K562 (cell line): ENCODE measurements at regions not wholly inside any gene's neighbourhood (a gene's known extent, or its start where the extent isn't known, plus 50 kb on each side); places are given as distances from the start of the nearest gene placed in this dataset.

Experiments
- EP300 ChIP-seq: IDR thresholded peaks from 2 replicates; pipeline ENCODE4 v1.6.1; 2012; ENCODE audit warnings: low read length, improper control_type of control experiment
- ESRRA ChIP-seq: fragments of 450-650 bp; IDR thresholded peaks from 2 replicates; pipeline ENCODE4 v1.6.1; 2014; ENCODE audit warnings: low read depth, mild to moderate bottlenecking, moderate library complexity, borderline replicate concordance
- ETV1 ChIP-seq: fragments of 450-650 bp; conservative IDR thresholded peaks from 2 replicates; pipeline ENCODE4 v1.6.1; 2016; ENCODE audit warnings: missing genetic modification characterization, control low read depth, low read depth, missing compliant biosample characterization
- IRF2 ChIP-seq: sonication (generic); formaldehyde crosslinking; IDR thresholded peaks from 2 replicates; pipeline ENCODE4 v1.8.1; 2022; ENCODE audit warnings: mild to moderate bottlenecking, missing genetic modification reagents
- POLR2AphosphoS2 ChIP-seq: IDR thresholded peaks from 2 replicates; pipeline ENCODE4 v1.6.1; 2012; ENCODE audit warnings: low read length, improper control_type of control experiment
- SP1 ChIP-seq: sonication (generic); formaldehyde crosslinking; IDR thresholded peaks from 2 replicates; pipeline ENCODE4 v1.8.1; 2022; ENCODE audit warnings: mild to moderate bottlenecking, missing genetic modification reagents
- TEAD4 ChIP-seq, 2 experiments: sonication (generic) in 1 of 2; formaldehyde crosslinking in 1 of 2; IDR thresholded peaks; 2 replicates each; pipeline versions ENCODE4 v1.6.1 to v1.8.0; 2012 to 2022; ENCODE audit warnings: borderline replicate concordance in 1 of 2, inconsistent platforms in 1 of 2, low read length in 1 of 2, mild to moderate bottlenecking in 1 of 2, missing genetic modification reagents in 1 of 2
- TF ChIP-seq, protein P1 (sequence below): sonication (generic); formaldehyde crosslinking; IDR thresholded peaks from 2 replicates; pipeline ENCODE4 v1.8.1; 2023; ENCODE audit warnings: mild to moderate bottlenecking, missing genetic modification reagents, moderate library complexity
- TF ChIP-seq, protein P2 (sequence below), 2 experiments: fragments of 450-650 bp in 1 of 2; sonication (generic) in 1 of 2; formaldehyde crosslinking; conservative IDR thresholded peaks; 2 replicates each; pipeline versions ENCODE4 v1.4.0 to v1.8.1; 2020 to 2022; ENCODE audit warnings: mild to moderate bottlenecking in 1 of 2, missing genetic modification reagents in 1 of 2
- TF ChIP-seq, protein P3 (sequence below): fragments of 450-650 bp; formaldehyde crosslinking; IDR thresholded peaks from 2 replicates; pipeline ENCODE4 v1.4.0; 2020; ENCODE audit warnings: mild to moderate bottlenecking, moderate library complexity

DNA sequence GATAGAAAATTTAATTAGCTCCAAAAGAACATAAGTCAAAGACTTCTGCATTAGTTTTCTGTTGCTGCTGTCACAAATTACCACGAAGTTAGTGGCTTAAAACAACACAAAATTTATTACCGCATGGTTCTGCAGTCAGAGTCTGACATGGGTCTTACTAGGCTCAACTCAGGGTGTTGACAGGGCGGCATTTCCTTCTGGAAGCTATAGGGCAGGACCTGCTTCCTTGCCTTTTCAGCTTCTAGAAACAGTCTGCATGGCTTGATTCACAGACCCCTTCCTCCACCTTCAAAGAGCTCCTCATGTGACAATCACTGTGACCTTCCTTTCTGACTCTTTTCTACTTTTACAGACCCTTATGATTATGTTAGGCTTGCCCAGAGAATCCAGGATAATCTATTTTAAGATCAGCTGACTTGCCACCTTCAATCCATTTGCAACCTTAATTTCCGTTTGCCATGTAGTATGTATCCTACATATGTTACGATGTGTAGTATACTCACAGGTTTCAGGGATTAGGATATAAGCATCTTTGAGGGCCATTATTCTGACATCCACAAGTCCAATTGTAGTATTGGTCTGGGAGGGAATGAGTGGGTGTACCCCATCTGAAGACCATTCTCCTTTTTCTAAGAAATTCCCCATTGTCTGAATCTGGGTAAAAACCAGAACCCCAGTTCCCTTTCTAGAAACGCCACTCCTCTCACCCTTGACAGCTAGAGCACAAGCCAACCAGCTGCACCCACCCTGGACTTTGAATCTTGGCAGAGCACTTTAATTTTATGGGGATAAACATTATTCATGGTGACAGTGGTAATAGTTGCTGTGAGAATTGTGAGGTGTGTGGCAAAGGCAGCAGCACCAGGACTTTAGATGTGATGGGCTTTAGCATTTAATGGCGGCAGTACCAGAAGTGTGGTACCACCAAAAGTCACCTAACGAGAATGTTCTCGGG, 265.5 kb downstream of the KCNJ2 start:
- TF ChIP-seq POLR2AphosphoS2 (no peak), ESRRA (no peak), ETV1 (tag) (no peak), TEAD4 (IDR thresholded peaks at IDR 0.05; ENCODE audit: low read length) (no peak), TEAD4 (CRISPR knock-in tag; IDR thresholded peaks at IDR 0.05; ENCODE audit: borderline replicate concordance) (no peak), IRF2 (CRISPR knock-in tag) (no peak), EP300 (no peak), SP1 (CRISPR knock-in tag) (no peak)
- TF ChIP-seq, protein P1, sequence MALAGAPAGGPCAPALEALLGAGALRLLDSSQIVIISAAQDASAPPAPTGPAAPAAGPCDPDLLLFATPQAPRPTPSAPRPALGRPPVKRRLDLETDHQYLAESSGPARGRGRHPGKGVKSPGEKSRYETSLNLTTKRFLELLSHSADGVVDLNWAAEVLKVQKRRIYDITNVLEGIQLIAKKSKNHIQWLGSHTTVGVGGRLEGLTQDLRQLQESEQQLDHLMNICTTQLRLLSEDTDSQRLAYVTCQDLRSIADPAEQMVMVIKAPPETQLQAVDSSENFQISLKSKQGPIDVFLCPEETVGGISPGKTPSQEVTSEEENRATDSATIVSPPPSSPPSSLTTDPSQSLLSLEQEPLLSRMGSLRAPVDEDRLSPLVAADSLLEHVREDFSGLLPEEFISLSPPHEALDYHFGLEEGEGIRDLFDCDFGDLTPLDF (CRISPR knock-in tag): no peak
- TF ChIP-seq, protein P2, sequence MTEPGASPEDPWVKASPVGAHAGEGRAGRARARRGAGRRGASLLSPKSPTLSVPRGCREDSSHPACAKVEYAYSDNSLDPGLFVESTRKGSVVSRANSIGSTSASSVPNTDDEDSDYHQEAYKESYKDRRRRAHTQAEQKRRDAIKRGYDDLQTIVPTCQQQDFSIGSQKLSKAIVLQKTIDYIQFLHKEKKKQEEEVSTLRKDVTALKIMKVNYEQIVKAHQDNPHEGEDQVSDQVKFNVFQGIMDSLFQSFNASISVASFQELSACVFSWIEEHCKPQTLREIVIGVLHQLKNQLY (CRISPR knock-in tag; conservative IDR thresholded peaks at IDR 0.05): no peak
- TF ChIP-seq, protein P3, sequence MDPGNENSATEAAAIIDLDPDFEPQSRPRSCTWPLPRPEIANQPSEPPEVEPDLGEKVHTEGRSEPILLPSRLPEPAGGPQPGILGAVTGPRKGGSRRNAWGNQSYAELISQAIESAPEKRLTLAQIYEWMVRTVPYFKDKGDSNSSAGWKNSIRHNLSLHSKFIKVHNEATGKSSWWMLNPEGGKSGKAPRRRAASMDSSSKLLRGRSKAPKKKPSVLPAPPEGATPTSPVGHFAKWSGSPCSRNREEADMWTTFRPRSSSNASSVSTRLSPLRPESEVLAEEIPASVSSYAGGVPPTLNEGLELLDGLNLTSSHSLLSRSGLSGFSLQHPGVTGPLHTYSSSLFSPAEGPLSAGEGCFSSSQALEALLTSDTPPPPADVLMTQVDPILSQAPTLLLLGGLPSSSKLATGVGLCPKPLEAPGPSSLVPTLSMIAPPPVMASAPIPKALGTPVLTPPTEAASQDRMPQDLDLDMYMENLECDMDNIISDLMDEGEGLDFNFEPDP: no peak
